ENCODE measurements at regions not wholly inside any gene's neighbourhood (a gene's known extent, or its start where the extent isn't known, plus 50 kb on each side); places are given as distances from the start of the nearest gene placed in this dataset.
"Not testable (repeated sequence)": the region's sequence is repeated elsewhere in the genome, so short reads cannot be mapped to it uniquely, and the experiment has no call there.

GRCh38 chr20:11511821-11512220 lies 405.9 kb upstream of the BTBD3 start:
- peak; percentile 21 for DNase-seq (ENCODE audit: low read depth)

DNA sequence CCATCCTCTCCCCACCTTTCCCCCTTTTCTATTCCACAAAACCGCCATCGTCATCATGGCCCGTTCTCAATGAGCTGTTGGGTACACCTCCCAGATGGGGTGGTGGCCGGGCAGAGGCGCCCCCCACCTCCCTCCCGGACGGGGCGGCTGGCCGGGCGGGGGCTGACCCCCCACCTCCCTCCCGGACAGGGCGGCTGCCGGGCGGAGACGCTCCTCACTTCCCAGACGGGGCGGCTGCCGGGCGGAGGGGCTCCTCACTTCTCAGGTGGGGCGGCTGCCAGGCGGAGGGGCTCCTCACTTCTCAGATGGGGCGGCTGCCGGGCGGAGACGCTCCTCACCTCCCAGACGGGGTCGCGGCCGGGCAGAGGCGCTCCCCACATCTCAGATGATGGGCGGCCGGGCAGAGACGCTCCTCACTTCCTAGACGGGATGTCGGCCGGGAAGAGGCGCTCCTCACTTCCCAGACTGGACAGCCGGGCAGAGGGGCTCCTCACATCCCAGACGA lies 404.4 kb upstream of the BTBD3 start:
- DNase-seq (ENCODE audit: low read depth), result not testable (repeated sequence)

GRCh38 chr20:11516448-11516847 lies 401.2 kb upstream of the BTBD3 start:
- no peak for DNase-seq (ENCODE audit: low read depth)

DNA sequence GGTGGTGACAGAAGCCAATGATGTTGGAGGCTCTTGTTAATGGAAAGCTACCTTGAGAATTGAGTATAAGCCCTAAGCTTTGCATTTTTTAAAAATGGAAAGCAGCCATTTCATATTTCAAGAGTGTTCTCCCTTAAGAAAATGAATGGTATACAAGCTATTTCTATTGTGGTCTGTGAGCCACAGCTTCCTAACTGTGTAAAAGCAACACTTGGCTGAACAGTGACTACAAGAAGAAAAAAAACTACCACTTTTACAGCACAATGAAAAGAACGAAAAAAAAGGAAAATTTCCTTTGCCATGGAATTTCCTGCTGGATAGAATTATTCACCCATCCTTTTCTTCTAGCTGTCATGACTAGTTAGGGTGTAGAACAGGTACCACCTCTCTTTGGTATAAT lies 397.1 kb upstream of the BTBD3 start:
- DNase-seq (ENCODE audit: low read depth), result no peak

DNA sequence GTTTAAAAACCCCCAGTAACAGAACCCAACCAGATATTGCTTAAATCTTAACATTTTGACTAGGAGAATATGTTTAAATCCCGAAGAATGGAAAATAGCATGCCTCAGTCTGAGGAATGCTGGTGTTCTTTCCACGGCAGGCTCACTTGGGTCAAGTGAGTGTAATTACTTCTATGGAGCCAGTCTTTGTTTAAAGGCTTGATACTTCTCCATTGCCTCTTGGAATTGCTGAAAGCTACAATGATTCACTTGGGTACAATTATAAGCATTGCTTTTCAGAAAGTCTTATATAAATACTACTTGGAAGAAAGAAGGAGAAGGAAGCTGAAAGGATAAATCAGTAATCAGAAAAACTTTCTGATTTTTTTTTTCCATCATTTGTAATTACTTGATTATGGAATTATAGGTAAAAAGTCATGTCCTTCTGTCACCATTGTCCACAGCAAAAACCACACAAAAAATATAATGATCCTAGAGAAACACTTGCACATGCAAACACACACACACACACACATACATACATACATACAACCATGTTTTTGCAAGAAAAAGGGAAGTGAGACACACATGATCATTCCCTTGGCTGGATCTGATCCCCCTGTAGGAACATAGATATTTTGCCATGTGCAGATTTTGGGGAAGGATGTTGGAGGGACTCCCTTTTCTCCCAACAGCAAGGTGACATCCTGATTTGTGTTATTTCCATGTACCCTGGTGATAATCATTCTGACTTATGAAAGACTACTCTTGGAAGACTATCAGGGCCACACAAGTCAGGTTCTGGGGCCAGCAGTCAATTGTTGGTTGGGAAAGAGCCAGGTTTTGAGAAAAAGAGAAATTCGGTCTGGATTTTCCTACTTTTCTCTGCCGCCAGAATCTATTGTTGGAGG lies 396.0 kb upstream of the BTBD3 start:
- DNase-seq (ENCODE audit: low read depth), result no peak

GRCh38 chr20:11522366-11522741 lies 395.3 kb upstream of the BTBD3 start:
- DNase-seq (ENCODE audit: low read depth), result no peak

- DNase-seq (ENCODE audit: low read depth), result no peak
Measured at GRCh38 chr20:11529047-11529446, 388.6 kb upstream of the BTBD3 start.

DNA sequence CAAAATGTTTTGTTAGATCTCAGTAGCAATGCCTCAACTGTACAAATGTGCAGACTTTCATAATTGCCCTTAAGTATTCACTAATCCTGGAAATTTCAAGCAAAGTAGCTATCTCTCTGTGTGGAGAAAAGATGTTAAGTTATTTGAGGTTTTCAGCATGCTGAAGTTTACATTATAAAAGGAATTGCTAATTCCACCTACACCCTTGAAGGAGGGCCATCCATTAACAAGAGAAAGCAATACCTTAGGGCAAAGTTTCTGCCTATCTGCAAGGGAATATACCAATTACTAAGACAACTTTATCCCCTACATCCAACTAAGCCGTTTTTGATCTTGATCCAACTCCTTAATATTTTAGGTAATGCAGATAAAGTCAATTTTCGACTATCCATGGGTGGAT lies 380.7 kb upstream of the BTBD3 start:
- DNase-seq (ENCODE audit: low read depth), result no peak

- DNase-seq (ENCODE audit: low read depth), result no peak
Measured at GRCh38 chr20:11539450-11539849, 378.2 kb upstream of the BTBD3 start.

GRCh38 chr20:11540558-11540957 lies 377.1 kb upstream of the BTBD3 start:
- no peak for DNase-seq (ENCODE audit: low read depth)

DNA sequence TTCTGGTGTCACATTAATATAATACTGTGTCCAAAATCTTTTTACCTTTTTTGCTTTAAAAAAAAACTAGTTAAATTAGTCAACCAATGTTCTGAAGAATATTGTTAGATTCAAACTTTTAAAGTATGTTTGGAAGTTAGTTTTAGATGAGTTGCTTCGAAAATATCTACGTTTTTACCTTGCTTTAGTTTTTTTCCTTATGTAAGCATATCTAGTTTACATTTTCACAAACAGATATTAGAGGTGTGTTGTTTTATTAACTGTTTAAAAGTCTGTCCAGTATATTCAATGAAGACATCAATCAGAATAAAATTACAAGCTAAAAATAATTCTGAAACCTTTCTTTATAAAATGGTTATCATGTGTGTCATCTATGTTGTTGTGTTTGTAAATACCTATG lies 375.0 kb upstream of the BTBD3 start:
- DNase-seq (ENCODE audit: low read depth), result no peak

DNA sequence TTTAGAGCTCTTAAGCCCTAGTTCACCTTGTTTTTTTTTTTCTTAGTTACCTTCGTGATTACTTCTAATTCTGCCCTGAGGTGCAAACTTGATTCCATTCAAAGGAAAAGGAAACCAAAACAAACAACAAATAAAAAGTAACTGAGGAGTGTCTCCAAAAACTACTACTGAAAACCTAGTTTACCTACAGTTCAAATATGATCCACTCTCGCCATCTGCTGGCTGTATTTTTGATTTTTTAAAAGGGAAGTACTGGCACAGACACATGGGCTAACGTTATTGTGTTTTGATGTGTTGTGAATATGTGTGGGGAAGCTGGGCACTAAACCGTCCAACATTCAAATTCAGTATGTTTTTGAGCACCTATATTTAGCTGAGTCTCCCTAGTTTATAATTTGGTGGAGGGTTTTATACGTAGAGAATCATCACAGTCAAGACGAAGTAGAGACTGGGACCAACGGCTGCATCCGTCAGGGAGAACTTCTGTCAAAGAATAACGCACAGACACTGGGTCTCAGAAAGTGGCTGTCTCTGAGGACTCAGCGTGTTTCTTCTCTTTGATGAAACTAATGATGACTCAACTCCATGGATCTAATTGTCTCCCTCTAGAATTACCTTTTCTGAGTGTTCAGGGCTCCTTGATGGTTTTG lies 373.5 kb upstream of the BTBD3 start:
- DNase-seq (ENCODE audit: low read depth), result peak; percentile 59

GRCh38 chr20:11546939-11547338 lies 370.8 kb upstream of the BTBD3 start:
- no peak for DNase-seq (ENCODE audit: low read depth)

- DNase-seq (ENCODE audit: low read depth), result no peak
Measured at GRCh38 chr20:11549172-11550103, 368.3 kb upstream of the BTBD3 start.

- DNase-seq (ENCODE audit: low read depth), result no peak
Measured at GRCh38 chr20:11550657-11551338, 366.9 kb upstream of the BTBD3 start.

DNA sequence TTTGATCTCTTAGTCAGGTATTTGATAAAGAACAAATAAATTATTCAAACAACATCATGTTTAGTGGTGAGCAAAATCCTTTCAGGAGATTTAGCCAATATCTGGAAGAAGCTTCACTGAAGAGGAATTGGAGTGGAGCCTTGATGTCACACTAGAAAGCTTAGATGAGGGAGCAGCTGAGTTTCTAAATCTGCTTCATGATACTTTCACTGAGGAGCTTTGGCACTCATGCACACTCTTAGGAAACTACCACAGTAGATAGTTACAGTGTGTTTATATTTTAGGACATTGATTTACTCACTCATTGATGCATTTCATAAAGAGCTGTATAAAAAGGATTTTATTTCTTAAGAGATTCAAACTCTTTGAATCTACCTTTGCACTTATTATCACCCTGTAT lies 366.2 kb upstream of the BTBD3 start:
- no peak for DNase-seq (ENCODE audit: low read depth)

GRCh38 chr20:11553603-11554002 lies 364.1 kb upstream of the BTBD3 start:
- DNase-seq (ENCODE audit: low read depth), result peak; percentile 14

DNA sequence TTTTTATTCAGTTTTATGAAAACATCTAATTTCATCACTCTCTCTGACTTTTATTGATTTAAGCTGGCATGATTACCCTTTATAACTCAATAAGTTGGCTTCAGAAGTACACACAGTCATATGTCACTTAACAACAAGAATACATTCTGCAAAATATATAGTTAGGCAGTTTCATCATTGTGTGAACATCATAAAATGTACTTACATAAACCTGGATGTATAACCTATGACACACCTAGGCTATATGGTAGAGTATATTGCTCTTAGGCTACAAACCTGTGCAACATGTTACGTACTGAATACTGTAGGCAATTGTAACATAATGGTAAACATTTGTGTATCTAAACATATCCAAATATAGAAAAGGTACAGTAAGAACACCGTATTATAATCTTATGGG lies 362.2 kb upstream of the BTBD3 start:
- no peak for DNase-seq (ENCODE audit: low read depth)

- no peak for DNase-seq (ENCODE audit: low read depth)
Measured at GRCh38 chr20:11556410-11556809, 361.3 kb upstream of the BTBD3 start.

- DNase-seq (ENCODE audit: low read depth), result no peak
Measured at GRCh38 chr20:11564491-11564890, 353.2 kb upstream of the BTBD3 start.

GRCh38 chr20:11569163-11569562 lies 348.5 kb upstream of the BTBD3 start:
- no peak for DNase-seq (ENCODE audit: low read depth)

- DNase-seq (ENCODE audit: low read depth), result no peak
Measured at GRCh38 chr20:11573507-11573906, 344.2 kb upstream of the BTBD3 start.
